GM12878 (cell line): ENCODE measurements at regions not wholly inside any gene's neighbourhood (a gene's known extent, or its start where the extent isn't known, plus 50 kb on each side); places are given as distances from the start of the nearest gene placed in this dataset.
A peak's percentile ranks its signal among the peaks of the same experiment; 100 is the strongest.

Experiments used
- ATAC-seq: fragments of 200-7000 bp; cut with Tn5 transposase; 3 replicates; pipeline ENCODE4 v1.9.1; 2020; ENCODE audit warnings: mild to moderate bottlenecking, moderate library complexity
- BruUV-seq: library from RNA; stranded (reverse); fragments of 400-500 nt; replicated peaks from 2 replicates; lab custom pipeline; 2021; lab: Mats Ljungman, UMichigan
- CTCF ChIA-PET: fragments of 300-600 bp; sonication (Branson Sonifier 250); formaldehyde crosslinking; extraction: SDS; loops from one replicate; lab custom pipeline; 2021; ENCODE audit warnings: inconsistent platforms; lab: Yijun Ruan, JAX
- POLR2A ChIA-PET: fragments of 350-600 bp; formaldehyde crosslinking; extraction: SDS; loops from one replicate; lab custom pipeline; 2021; ENCODE audit warnings: inconsistent platforms; lab: Charles Lee
- RAD21 ChIA-PET: fragments of 300-600 bp; sonication (Branson Sonifier 250); formaldehyde crosslinking; loops from one replicate; lab custom pipeline; 2023; ENCODE audit warnings: antibody characterized with exemption; ENCODE audit not compliant: unreplicated experiment; lab: Charles Lee
- SMC1A ChIA-PET: fragments of 300-600 bp; sonication (Branson Sonifier 250); formaldehyde crosslinking; loops from one replicate; lab custom pipeline; 2023; ENCODE audit not compliant: unreplicated experiment, uncharacterized antibody; lab: Charles Lee
- DNase-seq: peaks from one replicate; pipeline ENCODE4 v3.0.0-alpha.2; 2011; ENCODE audit warnings: low read depth, low spot score
- FAIRE-seq: peaks from 3 replicates; lab custom pipeline; 2011; peaks lifted over from hg19 to GRCh38; lab: Jason Lieb, UNC
- H2AFZ ChIP-seq: 2 replicates; pipeline ENCODE4 v1.6.0; 2011; ENCODE audit warnings: low read depth, low read length, control low read depth; ENCODE audit not compliant: control insufficient read depth
- H3K27ac ChIP-seq: 2 replicates; pipeline ENCODE4 v1.5.1; 2011; ENCODE audit warnings: control low read depth; ENCODE audit not compliant: control insufficient read depth, insufficient read depth
- H3K27me3 ChIP-seq, 2 experiments: replicated peaks in 1 of 2; 2 replicates each; pipeline versions ENCODE4 v1.6.0 to v1.6.1; 2011; ENCODE audit warnings: low read length in 1 of 2; ENCODE audit not compliant: control insufficient read depth in 2 of 2, insufficient read depth in 2 of 2
- H3K36me3 ChIP-seq, 2 experiments: 2 replicates each; pipeline ENCODE4 v1.5.1; 2011; ENCODE audit warnings: low read length in 1 of 2; ENCODE audit not compliant: control insufficient read depth in 2 of 2, insufficient read depth in 2 of 2
- H3K4me1 ChIP-seq: 2 replicates; pipeline ENCODE4 v1.6.1; 2011; ENCODE audit warnings: mild to moderate bottlenecking, low read length, moderate library complexity, mixed read lengths; ENCODE audit not compliant: control insufficient read depth, insufficient read depth
- H3K4me2 ChIP-seq: 2 replicates; pipeline ENCODE4 v1.6.0; 2011; ENCODE audit warnings: control low read depth; ENCODE audit not compliant: control insufficient read depth, insufficient read depth
- H3K4me3 ChIP-seq: fragments of 200-600 bp; sonication (generic); 2 replicates; pipeline ENCODE4 v1.5.1; 2016
- H3K79me2 ChIP-seq: 2 replicates; pipeline ENCODE4 v1.6.0; 2011; ENCODE audit warnings: low read length; ENCODE audit not compliant: control insufficient read depth, insufficient read depth
- H3K9ac ChIP-seq: 2 replicates; pipeline ENCODE4 v1.8.0; 2011; ENCODE audit warnings: low read length, control low read depth, mixed read lengths; ENCODE audit not compliant: control insufficient read depth, insufficient read depth
- H3K9me3 ChIP-seq: replicated peaks from 3 replicates; pipeline ENCODE4 v1.5.1; 2011; ENCODE audit warnings: mild to moderate bottlenecking, low read length; ENCODE audit not compliant: control insufficient read depth, insufficient read depth
- H4K20me1 ChIP-seq: 2 replicates; pipeline ENCODE4 v1.6.0; 2011; ENCODE audit not compliant: control insufficient read depth, insufficient read depth
- CBX5 ChIP-seq: sonication (generic); IDR thresholded peaks from 2 replicates; pipeline ENCODE4 v1.6.1; 2016; ENCODE audit warnings: low read depth, moderate library complexity, mild to moderate bottlenecking, inconsistent platforms
- CHD2 ChIP-seq: IDR thresholded peaks from 2 replicates; pipeline ENCODE4 v1.6.1; 2011; ENCODE audit warnings: low read depth, low read length, improper control_type of control experiment, borderline replicate concordance
- E2F4 ChIP-seq: IDR thresholded peaks from 2 replicates; pipeline ENCODE4 v1.6.1; 2012; ENCODE audit warnings: low read depth, low read length, improper control_type of control experiment
- NFXL1 ChIP-seq: fragments of 450-650 bp; IDR thresholded peaks from 2 replicates; pipeline ENCODE4 v1.6.1; 2017; ENCODE audit warnings: antibody characterized with exemption, mild to moderate bottlenecking, borderline replicate concordance
- SMARCA5 ChIP-seq: fragments of 450-650 bp; IDR thresholded peaks from 2 replicates; pipeline ENCODE4 v1.6.1; 2017; ENCODE audit warnings: mild to moderate bottlenecking
- SREBF1 ChIP-seq: IDR thresholded peaks from 2 replicates; pipeline ENCODE4 v1.6.1; 2012; ENCODE audit warnings: mild to moderate bottlenecking, low read length
- STAT1 ChIP-seq: fragments of 450-650 bp; conservative IDR thresholded peaks from 2 replicates; pipeline ENCODE4 v1.6.1; 2014; ENCODE audit warnings: antibody characterized with exemption, mild to moderate bottlenecking
- WGBS: methylation state at CpG from one replicate; pipeline ENCODE4 v1.1.6; 2016; ENCODE audit warnings: low lambda C conversion rate; ENCODE audit not compliant: insufficient replicate concordance, insufficient coverage; ENCODE audit errors: missing lambda C conversion rate; 5-methylcytosine and 5-hydroxymethylcytosine counted together
- in situ Hi-C: fragments of 300-500 bp; cut with MboI; formaldehyde crosslinking; loops from 9 replicates; pipeline ENCODE4 v1.14.3; 2018; ENCODE audit warnings: mixed read lengths
- intact Hi-C: fragments of 100-400 bp; cut with micrococcal nuclease; formaldehyde crosslinking; loops from one replicate; pipeline ENCODE4 v1.14.2; 2022; ENCODE audit not compliant: unreplicated experiment
- TF ChIP-seq, protein P1 (sequence below): IDR thresholded peaks from 2 replicates; pipeline ENCODE4 v1.6.1; 2012; ENCODE audit warnings: mild to moderate bottlenecking, low read depth, low read length

GRCh38 chr15:73821181-73821580 is 52.2 kb upstream of the TBC1D21 start:
- no peak for DNase-seq
- intact Hi-C loops, result no loop called here
- no peak overlapping the region for H3K4me2 ChIP-seq
- H3K4me3 ChIP-seq, result no peak overlapping the region
- no peaks in the 10 kb centered on the region for H3K79me2 ChIP-seq
- no peak overlapping the region for H3K9ac ChIP-seq
- no peaks in the 10 kb centered on the region for H4K20me1 ChIP-seq
- no peaks in the 10 kb centered on the region for H3K36me3 ChIP-seq
- 16% methylated on average over 2 of the region's 2 CpGs for WGBS
- TF ChIP-seq CHD2 (no peak), CBX5 (no peak), E2F4 (no peak), STAT1 (no peak), NFXL1 (no peak), SMARCA5 (no peak)
- ChIA-PET SMC1A (no interaction called here), CTCF (no interaction called here), POLR2A (no interaction called here), RAD21 (no interaction called here)
- H2AFZ ChIP-seq, result no peak overlapping the region
- H3K27ac ChIP-seq, result no peak overlapping the region
- no TSS peak for BruUV-seq
- in situ Hi-C loops, result no loop called here
- H3K4me1 ChIP-seq, result no peaks in the 10 kb centered on the region
- no peaks in the 10 kb centered on the region for H3K9me3 ChIP-seq
- H3K27me3 ChIP-seq, result 0 out of 4 replicates have a peak, but pooled peaks cover 0 to 2% of the 10 kb centered on the region in 2 experiments
- FAIRE-seq, result no peak
- ATAC-seq, result no peak

GRCh38 chr15:73822998-73823397 is 50.4 kb upstream of the TBC1D21 start:
- ChIA-PET POLR2A (no interaction called here), RAD21 (no interaction called here), SMC1A (no interaction called here)
- Histone ChIP-seq H4K20me1 (no peaks in the 10 kb centered on the region), H3K4me3 (no peak overlapping the region), H3K4me2 (no peak overlapping the region), H3K79me2 (no peaks in the 10 kb centered on the region), H3K27me3 (0 out of 4 replicates have a peak, but pooled peaks cover 0 to 2% of the 10 kb centered on the region in 2 experiments), H3K4me1 (no peaks in the 10 kb centered on the region), H3K27ac (no peak overlapping the region), H2AFZ (no peak overlapping the region)
- intact Hi-C loops, result no loop called here
- ATAC-seq (no peak), FAIRE-seq (no peak)
- in situ Hi-C loops, result no loop called here
- no TSS peak for BruUV-seq
- TF ChIP-seq, protein P1, sequence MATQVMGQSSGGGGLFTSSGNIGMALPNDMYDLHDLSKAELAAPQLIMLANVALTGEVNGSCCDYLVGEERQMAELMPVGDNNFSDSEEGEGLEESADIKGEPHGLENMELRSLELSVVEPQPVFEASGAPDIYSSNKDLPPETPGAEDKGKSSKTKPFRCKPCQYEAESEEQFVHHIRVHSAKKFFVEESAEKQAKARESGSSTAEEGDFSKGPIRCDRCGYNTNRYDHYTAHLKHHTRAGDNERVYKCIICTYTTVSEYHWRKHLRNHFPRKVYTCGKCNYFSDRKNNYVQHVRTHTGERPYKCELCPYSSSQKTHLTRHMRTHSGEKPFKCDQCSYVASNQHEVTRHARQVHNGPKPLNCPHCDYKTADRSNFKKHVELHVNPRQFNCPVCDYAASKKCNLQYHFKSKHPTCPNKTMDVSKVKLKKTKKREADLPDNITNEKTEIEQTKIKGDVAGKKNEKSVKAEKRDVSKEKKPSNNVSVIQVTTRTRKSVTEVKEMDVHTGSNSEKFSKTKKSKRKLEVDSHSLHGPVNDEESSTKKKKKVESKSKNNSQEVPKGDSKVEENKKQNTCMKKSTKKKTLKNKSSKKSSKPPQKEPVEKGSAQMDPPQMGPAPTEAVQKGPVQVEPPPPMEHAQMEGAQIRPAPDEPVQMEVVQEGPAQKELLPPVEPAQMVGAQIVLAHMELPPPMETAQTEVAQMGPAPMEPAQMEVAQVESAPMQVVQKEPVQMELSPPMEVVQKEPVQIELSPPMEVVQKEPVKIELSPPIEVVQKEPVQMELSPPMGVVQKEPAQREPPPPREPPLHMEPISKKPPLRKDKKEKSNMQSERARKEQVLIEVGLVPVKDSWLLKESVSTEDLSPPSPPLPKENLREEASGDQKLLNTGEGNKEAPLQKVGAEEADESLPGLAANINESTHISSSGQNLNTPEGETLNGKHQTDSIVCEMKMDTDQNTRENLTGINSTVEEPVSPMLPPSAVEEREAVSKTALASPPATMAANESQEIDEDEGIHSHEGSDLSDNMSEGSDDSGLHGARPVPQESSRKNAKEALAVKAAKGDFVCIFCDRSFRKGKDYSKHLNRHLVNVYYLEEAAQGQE, result peak; percentile 77
- no peak for TF ChIP-seq SREBF1
- TF ChIP-seq, all 136 proteins: peak for 1
- no peaks in the 10 kb centered on the region for H3K36me3 ChIP-seq
- 0% methylated on average over 3 of the region's 3 CpGs for WGBS
- no peak overlapping the region for H3K9ac ChIP-seq
- no peak for DNase-seq
- CTCF ChIA-PET, result no interaction called here
- no peaks in the 10 kb centered on the region for H3K9me3 ChIP-seq
